ENCODE measurements at regions not wholly inside any gene's neighbourhood (a gene's known extent, or its start where the extent isn't known, plus 50 kb on each side); places are given as distances from the start of the nearest gene placed in this dataset.
"Not testable (repeated sequence)": the region's sequence is repeated elsewhere in the genome, so short reads cannot be mapped to it uniquely, and the experiment has no call there.

- no peaks in the 10 kb centered on the region for H3K9me3 ChIP-seq (ENCODE audit: severe bottlenecking)
- no peak for TF ChIP-seq CTCF (IDR thresholded peaks at IDR 0.05; ENCODE audit: poor library complexity, severe bottlenecking)
- H3K4me3 ChIP-seq (ENCODE audit: severe bottlenecking): no peak overlapping the region
- no peaks in the 10 kb centered on the region for H3K4me1 ChIP-seq (ENCODE audit: insufficient read depth, poor library complexity, severe bottlenecking)
- no peaks in the 10 kb centered on the region for H3K36me3 ChIP-seq (ENCODE audit: low read depth)
- DNase-seq (ENCODE audit: low spot score) (no peak), ATAC-seq (ENCODE audit: low read depth) (no peak)
- H3K27me3 ChIP-seq (ENCODE audit: insufficient read depth, poor library complexity, severe bottlenecking): peaks cover 2% of the 10 kb centered on the region
- H3K27ac ChIP-seq (ENCODE audit: poor library complexity, severe bottlenecking): no peak overlapping the region
Measured at GRCh38 chr10:16030562-16030961, 170.3 kb upstream of the MINDY3 start.

GRCh38 chr10:16049050-16049449 is 188.7 kb upstream of the MINDY3 start:
- H3K27ac ChIP-seq (ENCODE audit: poor library complexity, severe bottlenecking): no peak overlapping the region
- TF ChIP-seq CTCF (IDR thresholded peaks at IDR 0.05; ENCODE audit: poor library complexity, severe bottlenecking): no peak
- H3K4me1 ChIP-seq (ENCODE audit: insufficient read depth, poor library complexity, severe bottlenecking): no peaks in the 10 kb centered on the region
- H3K27me3 ChIP-seq (ENCODE audit: insufficient read depth, poor library complexity, severe bottlenecking): no peaks in the 10 kb centered on the region
- ATAC-seq (ENCODE audit: low read depth): no peak
- no peak overlapping the region for H3K4me3 ChIP-seq (ENCODE audit: severe bottlenecking)
- no peaks in the 10 kb centered on the region for H3K36me3 ChIP-seq (ENCODE audit: low read depth)
- no peaks in the 10 kb centered on the region for H3K9me3 ChIP-seq (ENCODE audit: severe bottlenecking)
- no peak for DNase-seq (ENCODE audit: low spot score)

- Histone ChIP-seq H3K9me3 (ENCODE audit: severe bottlenecking) (no peaks in the 10 kb centered on the region), H3K27me3 (ENCODE audit: insufficient read depth, poor library complexity, severe bottlenecking) (no peaks in the 10 kb centered on the region), H3K4me1 (ENCODE audit: insufficient read depth, poor library complexity, severe bottlenecking) (no peaks in the 10 kb centered on the region), H3K36me3 (ENCODE audit: low read depth) (no peaks in the 10 kb centered on the region), H3K27ac (ENCODE audit: poor library complexity, severe bottlenecking) (no peak overlapping the region), H3K4me3 (ENCODE audit: severe bottlenecking) (no peak overlapping the region)
- no peak for ATAC-seq (ENCODE audit: low read depth)
- DNase-seq (ENCODE audit: low spot score): no peak
- no peak for TF ChIP-seq CTCF (IDR thresholded peaks at IDR 0.05; ENCODE audit: poor library complexity, severe bottlenecking)
Measured at GRCh38 chr10:16049782-16050181, 189.5 kb upstream of the MINDY3 start.

- Histone ChIP-seq H3K4me3 (ENCODE audit: severe bottlenecking) (no peak overlapping the region), H3K36me3 (ENCODE audit: low read depth) (no peaks in the 10 kb centered on the region), H3K27me3 (ENCODE audit: insufficient read depth, poor library complexity, severe bottlenecking) (peaks cover 2% of the 10 kb centered on the region), H3K4me1 (ENCODE audit: insufficient read depth, poor library complexity, severe bottlenecking) (no peaks in the 10 kb centered on the region), H3K27ac (ENCODE audit: poor library complexity, severe bottlenecking) (no peak overlapping the region), H3K9me3 (ENCODE audit: severe bottlenecking) (no peaks in the 10 kb centered on the region)
- DNase-seq (ENCODE audit: low spot score) (no peak), ATAC-seq (ENCODE audit: low read depth) (no peak)
- TF ChIP-seq CTCF (IDR thresholded peaks at IDR 0.05; ENCODE audit: poor library complexity, severe bottlenecking): no peak
Measured at GRCh38 chr10:16063350-16063749, 203.0 kb upstream of the MINDY3 start.

GRCh38 chr10:16083551-16083950 is 223.2 kb upstream of the MINDY3 start:
- not testable (repeated sequence) for H3K9me3 ChIP-seq (ENCODE audit: severe bottlenecking); H3K4me3 ChIP-seq (ENCODE audit: severe bottlenecking); ATAC-seq (ENCODE audit: low read depth)

More at GRCh38 chr10:16083551-16083950, 223.2 kb upstream of the MINDY3 start:
- not testable (repeated sequence) for H3K4me1 ChIP-seq (ENCODE audit: insufficient read depth, poor library complexity, severe bottlenecking); H3K36me3 ChIP-seq (ENCODE audit: low read depth); H3K27me3 ChIP-seq (ENCODE audit: insufficient read depth, poor library complexity, severe bottlenecking); DNase-seq (ENCODE audit: low spot score); H3K27ac ChIP-seq (ENCODE audit: poor library complexity, severe bottlenecking)

All from RWPE2 (cell line).